Activated naive CD4-positive, alpha-beta T cell treated with anti-CD3 and anti-CD28 coated beads, Interleukin-2, amount 50 U/mL, for 24 hours (primary cell): ENCODE measurements at regions not wholly inside any gene's neighbourhood (a gene's known extent, or its start where the extent isn't known, plus 50 kb on each side); places are given as distances from the start of the nearest gene placed in this dataset.

ENCODE experiments used
- H3K27ac Mint-ChIP-seq: one replicate; pipeline ENCODE4 v1.8.0; 2021; ENCODE audit warnings: mild to moderate bottlenecking, mixed read lengths
- H3K27me3 Mint-ChIP-seq: one replicate; pipeline ENCODE4 v1.8.0; 2021; ENCODE audit warnings: mixed read lengths
- H3K36me3 Mint-ChIP-seq: one replicate; pipeline ENCODE4 v1.8.0; 2021; ENCODE audit warnings: mixed read lengths
- H3K4me1 Mint-ChIP-seq: one replicate; pipeline ENCODE4 v1.8.0; 2021; ENCODE audit warnings: mixed read lengths
- H3K4me3 Mint-ChIP-seq: one replicate; pipeline ENCODE4 v1.8.0; 2021; ENCODE audit warnings: mild to moderate bottlenecking, mixed read lengths
- H3K9me3 Mint-ChIP-seq: one replicate; pipeline ENCODE4 v1.8.0; 2021; ENCODE audit warnings: mixed read lengths

GRCh38 chr3:43214616-43215015 is 71.7 kb upstream of the SNRK start:
- no peaks in the 10 kb centered on the region for H3K36me3 Mint-ChIP-seq
- peaks cover 37% of the 10 kb centered on the region for H3K4me1 Mint-ChIP-seq
- H3K27me3 Mint-ChIP-seq: no peaks in the 10 kb centered on the region
- H3K27ac Mint-ChIP-seq: no peak overlapping the region
- no peaks in the 10 kb centered on the region for H3K9me3 Mint-ChIP-seq
- no peak overlapping the region for H3K4me3 Mint-ChIP-seq

- Mint-ChIP-seq H3K4me3 (no peak overlapping the region), H3K9me3 (no peaks in the 10 kb centered on the region), H3K27me3 (no peaks in the 10 kb centered on the region), H3K27ac (no peak overlapping the region), H3K4me1 (peaks cover 31% of the 10 kb centered on the region), H3K36me3 (no peaks in the 10 kb centered on the region)
Observed at GRCh38 chr3:43213631-43214030, 72.7 kb upstream of the SNRK start.

GRCh38 chr3:43212914-43213611 is 73.3 kb upstream of the SNRK start:
- Mint-ChIP-seq H3K4me1 (peaks cover 25% of the 10 kb centered on the region), H3K36me3 (no peaks in the 10 kb centered on the region), H3K27ac (no peak overlapping the region), H3K4me3 (no peak overlapping the region), H3K27me3 (no peaks in the 10 kb centered on the region), H3K9me3 (no peaks in the 10 kb centered on the region)

GRCh38 chr3:43211681-43212080 is 74.7 kb upstream of the SNRK start:
- no peak overlapping the region for H3K4me3 Mint-ChIP-seq
- H3K36me3 Mint-ChIP-seq: no peaks in the 10 kb centered on the region
- H3K4me1 Mint-ChIP-seq: peaks cover 12% of the 10 kb centered on the region
- peak overlapping the region; percentile 47 for H3K27ac Mint-ChIP-seq
- no peaks in the 10 kb centered on the region for H3K9me3 Mint-ChIP-seq
- H3K27me3 Mint-ChIP-seq: no peaks in the 10 kb centered on the region

GRCh38 chr3:43210049-43211027 is 76.0 kb upstream of the SNRK start:
- no peaks in the 10 kb centered on the region for H3K9me3 Mint-ChIP-seq
- H3K4me1 Mint-ChIP-seq: no peaks in the 10 kb centered on the region
- no peaks in the 10 kb centered on the region for H3K27me3 Mint-ChIP-seq
- H3K27ac Mint-ChIP-seq: no peak overlapping the region
- no peaks in the 10 kb centered on the region for H3K36me3 Mint-ChIP-seq
- no peak overlapping the region for H3K4me3 Mint-ChIP-seq

- Mint-ChIP-seq H3K36me3 (no peaks in the 10 kb centered on the region), H3K4me1 (no peaks in the 10 kb centered on the region), H3K27me3 (no peaks in the 10 kb centered on the region), H3K9me3 (no peaks in the 10 kb centered on the region), H3K4me3 (no peak overlapping the region), H3K27ac (no peak overlapping the region)
Observed at GRCh38 chr3:43207628-43208085, 78.7 kb upstream of the SNRK start.

- H3K9me3 Mint-ChIP-seq: no peaks in the 10 kb centered on the region
- no peaks in the 10 kb centered on the region for H3K27me3 Mint-ChIP-seq
- no peak overlapping the region for H3K4me3 Mint-ChIP-seq
- no peaks in the 10 kb centered on the region for H3K36me3 Mint-ChIP-seq
- H3K27ac Mint-ChIP-seq: peak overlapping the region; percentile 13
- H3K4me1 Mint-ChIP-seq: peaks cover 2% of the 10 kb centered on the region
Observed at GRCh38 chr3:43206632-43207031, 79.7 kb upstream of the SNRK start.

- Mint-ChIP-seq H3K9me3 (no peaks in the 10 kb centered on the region), H3K36me3 (no peaks in the 10 kb centered on the region), H3K27ac (no peak overlapping the region), H3K27me3 (no peaks in the 10 kb centered on the region), H3K4me3 (no peak overlapping the region), H3K4me1 (peaks cover 8% of the 10 kb centered on the region)
Observed at GRCh38 chr3:43206105-43206504, 80.2 kb upstream of the SNRK start.

GRCh38 chr3:43203022-43203421 is 83.3 kb upstream of the SNRK start:
- H3K9me3 Mint-ChIP-seq: no peaks in the 10 kb centered on the region
- no peaks in the 10 kb centered on the region for H3K27me3 Mint-ChIP-seq
- H3K27ac Mint-ChIP-seq: no peak overlapping the region
- peaks cover 32% of the 10 kb centered on the region for H3K4me1 Mint-ChIP-seq
- H3K36me3 Mint-ChIP-seq: no peaks in the 10 kb centered on the region
- H3K4me3 Mint-ChIP-seq: no peak overlapping the region

GRCh38 chr3:43201581-43201980 is 84.8 kb upstream of the SNRK start:
- H3K4me3 Mint-ChIP-seq: no peak overlapping the region
- H3K9me3 Mint-ChIP-seq: no peaks in the 10 kb centered on the region
- no peaks in the 10 kb centered on the region for H3K27me3 Mint-ChIP-seq
- H3K36me3 Mint-ChIP-seq: no peaks in the 10 kb centered on the region
- H3K27ac Mint-ChIP-seq: no peak overlapping the region
- peaks cover 47% of the 10 kb centered on the region for H3K4me1 Mint-ChIP-seq

GRCh38 chr3:43199645-43200306 is 86.6 kb upstream of the SNRK start:
- Mint-ChIP-seq H3K27ac (peak overlapping the region; percentile 71), H3K4me3 (no peak overlapping the region), H3K9me3 (no peaks in the 10 kb centered on the region), H3K4me1 (peaks cover 65% of the 10 kb centered on the region), H3K36me3 (no peaks in the 10 kb centered on the region), H3K27me3 (no peaks in the 10 kb centered on the region)

- Mint-ChIP-seq H3K9me3 (no peaks in the 10 kb centered on the region), H3K27me3 (no peaks in the 10 kb centered on the region), H3K27ac (no peak overlapping the region), H3K36me3 (no peaks in the 10 kb centered on the region), H3K4me3 (no peak overlapping the region), H3K4me1 (peaks cover 73% of the 10 kb centered on the region)
Observed at GRCh38 chr3:43198791-43199644, 87.3 kb upstream of the SNRK start.

- Mint-ChIP-seq H3K27me3 (no peaks in the 10 kb centered on the region), H3K4me1 (peaks cover 80% of the 10 kb centered on the region), H3K4me3 (no peak overlapping the region), H3K27ac (no peak overlapping the region), H3K36me3 (no peaks in the 10 kb centered on the region), H3K9me3 (no peaks in the 10 kb centered on the region)
Observed at GRCh38 chr3:43198301-43198700, 88.0 kb upstream of the SNRK start.

- Mint-ChIP-seq H3K4me3 (no peak overlapping the region), H3K27ac (no peak overlapping the region), H3K27me3 (no peaks in the 10 kb centered on the region), H3K36me3 (no peaks in the 10 kb centered on the region), H3K4me1 (peaks cover 91% of the 10 kb centered on the region), H3K9me3 (no peaks in the 10 kb centered on the region)
Observed at GRCh38 chr3:43197181-43197580, 89.2 kb upstream of the SNRK start.

- no peaks in the 10 kb centered on the region for H3K36me3 Mint-ChIP-seq
- peaks cover 94% of the 10 kb centered on the region for H3K4me1 Mint-ChIP-seq
- peak overlapping the region; percentile 9 for H3K4me3 Mint-ChIP-seq
- H3K9me3 Mint-ChIP-seq: no peaks in the 10 kb centered on the region
- H3K27ac Mint-ChIP-seq: peak overlapping the region; percentile 3
- H3K27me3 Mint-ChIP-seq: no peaks in the 10 kb centered on the region
Observed at GRCh38 chr3:43196721-43197120, 89.6 kb upstream of the SNRK start.
